GM21528 (cell line): ENCODE measurements at regions not wholly inside any gene's neighbourhood (a gene's known extent, or its start where the extent isn't known, plus 50 kb on each side); places are given as distances from the start of the nearest gene placed in this dataset.

Experiments
- ATAC-seq: cut with Tn5 transposase; IDR thresholded peaks from one replicate; pipeline ENCODE4 v1.9.1; 2021; ENCODE audit warnings: mild to moderate bottlenecking, moderate library complexity; ENCODE audit not compliant: unreplicated experiment, low FRiP score

DNA sequence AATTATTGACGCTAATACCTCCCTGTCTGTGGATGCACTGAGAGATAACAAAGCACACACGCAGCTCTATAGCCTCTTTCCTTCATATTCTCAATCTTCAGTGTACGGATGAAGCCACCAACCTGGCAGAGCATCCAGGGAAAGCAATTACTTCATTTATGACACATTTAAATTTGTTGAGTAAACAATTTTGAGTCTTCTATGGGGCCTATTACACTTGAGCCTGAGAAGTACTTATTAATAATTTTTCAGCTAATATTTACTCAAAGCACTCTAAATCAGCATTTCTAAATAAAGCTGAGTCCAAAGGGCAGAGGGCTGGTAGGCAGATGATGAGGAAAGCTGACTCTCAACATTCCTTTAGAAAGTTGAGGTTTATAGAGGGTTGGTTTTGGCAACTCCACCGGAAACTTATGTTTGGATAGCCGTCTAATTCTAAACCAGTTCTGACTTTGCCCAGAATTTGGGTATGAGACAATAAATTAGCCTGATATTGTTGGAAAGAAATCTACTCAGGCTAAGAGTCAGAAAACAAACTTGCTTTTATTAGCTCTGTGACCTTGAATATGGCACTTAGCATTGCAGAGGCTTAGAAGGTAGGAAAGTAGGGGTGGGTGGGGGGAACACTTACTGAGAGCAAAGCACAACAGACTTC lies 643.5 kb downstream of the CDH11 start:
- no peak for ATAC-seq

DNA sequence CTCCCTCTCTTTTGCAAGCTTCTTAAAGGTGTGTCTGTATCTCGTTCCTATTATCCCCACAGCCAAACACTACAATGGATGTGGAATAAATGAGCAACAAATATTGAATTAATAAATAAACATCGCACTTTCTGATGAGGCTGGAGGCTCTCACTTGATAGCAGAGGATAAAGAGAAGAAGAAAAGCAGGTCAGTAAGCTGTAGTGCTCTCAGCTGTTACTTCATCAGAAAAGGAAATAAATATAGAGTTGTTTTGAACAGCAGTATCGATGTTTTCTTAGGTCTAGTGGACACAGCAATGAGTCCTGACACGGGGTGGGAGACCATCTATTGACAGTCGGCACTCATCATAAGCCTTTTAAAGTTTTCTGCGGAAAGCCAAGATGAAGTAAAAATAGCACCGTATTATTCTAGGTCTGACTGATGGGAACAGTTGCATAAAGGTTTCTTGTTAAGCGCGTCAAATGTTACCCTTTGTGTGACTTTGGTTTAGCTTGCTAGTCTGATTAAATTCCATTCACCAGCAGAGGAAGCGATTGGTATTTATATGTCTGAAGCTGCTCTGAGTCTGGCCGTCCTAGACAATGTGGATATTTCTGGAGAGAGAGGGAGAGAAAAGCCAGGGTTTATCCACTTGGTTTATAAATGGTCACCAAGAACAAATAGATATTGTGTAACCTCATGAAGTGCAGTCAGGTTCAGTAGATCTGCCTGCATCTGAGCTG lies 646.1 kb downstream of the CDH11 start:
- ATAC-seq: no peak

DNA sequence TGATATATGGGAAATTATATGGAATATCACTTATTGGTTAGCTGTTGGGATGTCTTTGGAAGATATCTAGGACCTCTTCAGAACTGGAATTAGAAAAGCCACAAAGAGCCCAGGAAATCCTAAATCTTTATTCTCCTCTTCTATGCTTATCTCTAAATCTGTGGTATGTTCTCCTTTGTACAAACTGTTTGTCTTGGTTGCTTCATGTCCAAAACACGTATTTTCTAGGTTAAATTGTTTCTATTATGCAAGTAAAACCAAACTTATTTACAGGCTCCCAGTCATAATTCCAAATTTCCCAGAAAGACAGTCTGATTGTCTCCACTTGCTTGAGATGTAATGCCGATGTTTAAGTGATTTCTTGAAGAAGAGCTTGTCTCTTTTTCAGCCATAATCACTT lies 650.9 kb downstream of the CDH11 start:
- no peak for ATAC-seq

DNA sequence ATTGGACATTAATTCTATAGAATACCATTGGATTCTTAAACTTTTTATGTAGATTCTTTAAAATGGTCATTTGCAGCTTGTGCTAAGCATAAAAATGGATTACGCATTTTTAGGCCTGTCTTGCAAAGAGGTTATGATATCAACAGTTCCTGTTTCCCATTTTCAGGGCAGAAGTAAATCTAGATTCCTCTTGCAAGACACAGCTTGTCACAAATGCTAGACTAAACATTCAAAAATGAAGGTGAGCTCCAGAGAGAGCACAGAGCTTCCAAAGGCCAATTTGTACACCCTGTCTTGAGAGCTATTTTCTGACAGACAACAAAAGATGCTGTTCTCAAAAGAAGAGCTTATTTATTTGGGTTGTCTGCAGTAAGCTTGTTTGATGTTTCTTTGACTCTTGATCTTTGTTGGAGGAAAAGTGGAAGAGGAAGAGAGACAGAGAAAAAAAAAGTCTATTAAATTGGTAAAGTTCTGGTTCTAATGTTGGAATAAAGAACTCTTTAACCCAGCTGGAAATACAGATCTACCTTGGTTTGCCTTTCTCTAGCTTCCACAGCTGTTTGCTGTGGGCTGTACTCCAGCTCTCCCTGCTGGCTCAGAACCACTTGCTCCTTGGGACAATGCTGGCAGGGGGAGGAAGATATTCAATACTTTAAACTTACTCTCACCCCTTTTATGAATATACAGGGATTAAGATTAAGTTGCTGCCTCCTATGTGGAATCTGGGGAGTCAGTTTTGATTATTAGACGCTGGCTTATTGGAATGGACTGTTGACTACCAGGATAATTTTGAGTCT lies 651.8 kb downstream of the CDH11 start:
- no peak for ATAC-seq

DNA sequence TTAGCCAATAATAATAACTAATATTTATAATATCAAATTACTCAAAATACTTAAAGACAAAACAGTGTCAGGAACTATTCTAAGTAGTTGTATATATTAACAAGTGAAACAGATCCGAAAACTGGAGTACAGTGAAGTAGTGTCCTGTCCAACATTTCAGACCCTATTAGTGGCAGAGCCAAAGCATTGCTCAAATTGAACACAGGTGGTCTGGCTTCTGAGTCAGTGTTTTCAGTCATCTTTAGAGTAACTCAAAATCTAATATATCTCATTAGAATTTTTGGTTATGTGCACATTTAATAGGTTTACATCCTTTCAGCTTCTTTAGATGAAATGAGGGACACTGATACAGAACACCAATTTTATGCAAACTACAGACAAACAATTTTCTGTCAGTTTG lies 652.5 kb downstream of the CDH11 start:
- ATAC-seq: no peak

DNA sequence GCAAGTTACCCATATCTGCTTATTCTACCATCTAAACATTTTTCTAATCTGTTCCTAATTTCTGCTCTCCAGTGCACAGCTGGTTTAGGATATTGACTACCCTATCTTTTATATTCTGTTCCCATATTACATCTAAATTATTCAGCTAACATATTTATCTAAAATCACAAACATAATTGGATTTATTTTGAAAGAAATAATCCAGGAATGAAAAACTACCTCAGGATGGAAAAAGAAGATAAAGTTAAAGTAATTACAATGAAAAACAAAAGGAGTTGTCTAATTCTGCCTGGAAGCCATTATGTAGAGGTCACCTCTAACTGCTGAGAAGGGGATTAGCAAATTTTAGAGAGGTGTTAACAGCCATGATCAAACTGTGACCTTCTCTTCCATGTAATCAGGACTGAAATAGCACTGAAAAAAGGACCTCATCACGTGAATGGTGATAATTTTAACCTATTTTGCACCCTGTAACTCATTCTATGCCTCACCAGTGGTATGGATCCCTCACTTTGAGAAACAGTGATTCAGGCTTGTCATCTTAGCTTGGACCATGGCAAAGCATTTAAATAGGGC lies 653.3 kb downstream of the CDH11 start:
- ATAC-seq: no peak

DNA sequence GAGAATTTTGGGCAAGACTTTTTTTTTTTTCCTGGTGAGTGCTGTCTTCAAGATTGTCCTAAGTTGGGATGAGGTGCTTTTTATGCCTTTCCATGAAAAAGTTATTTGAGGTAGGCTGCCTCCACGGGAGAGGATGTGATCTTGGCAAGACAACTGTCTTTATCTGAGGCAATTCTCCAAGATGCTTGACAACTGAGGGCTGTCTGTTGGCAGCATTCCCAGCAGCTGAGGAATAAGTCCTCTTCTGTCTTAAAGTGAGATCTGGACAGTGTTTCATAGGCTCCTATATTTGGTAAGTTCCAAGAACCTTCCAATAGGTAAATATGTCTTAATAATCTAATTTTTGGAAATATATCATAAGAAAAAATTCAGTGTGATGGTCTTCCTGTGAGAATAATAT lies 662.0 kb downstream of the CDH11 start:
- no peak for ATAC-seq

DNA sequence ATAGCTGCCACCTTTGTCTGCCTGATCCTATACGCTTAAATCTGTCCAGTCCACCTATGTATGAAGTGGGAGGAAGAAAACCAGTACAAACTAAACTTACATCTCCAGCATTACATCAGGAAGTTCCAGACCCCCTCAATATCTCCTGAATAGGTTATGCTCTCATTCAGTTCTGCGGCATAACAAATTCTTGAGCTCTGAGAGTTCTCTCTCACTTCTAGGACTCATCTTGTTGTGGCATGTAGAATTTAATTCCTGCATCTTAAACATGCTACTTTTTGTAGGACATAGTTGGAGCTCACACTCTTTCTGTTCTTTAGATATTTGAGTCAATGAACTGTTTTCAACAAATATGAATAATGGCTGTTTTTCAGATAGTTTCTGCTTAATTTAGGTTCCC lies 662.5 kb downstream of the CDH11 start:
- ATAC-seq: no peak

DNA sequence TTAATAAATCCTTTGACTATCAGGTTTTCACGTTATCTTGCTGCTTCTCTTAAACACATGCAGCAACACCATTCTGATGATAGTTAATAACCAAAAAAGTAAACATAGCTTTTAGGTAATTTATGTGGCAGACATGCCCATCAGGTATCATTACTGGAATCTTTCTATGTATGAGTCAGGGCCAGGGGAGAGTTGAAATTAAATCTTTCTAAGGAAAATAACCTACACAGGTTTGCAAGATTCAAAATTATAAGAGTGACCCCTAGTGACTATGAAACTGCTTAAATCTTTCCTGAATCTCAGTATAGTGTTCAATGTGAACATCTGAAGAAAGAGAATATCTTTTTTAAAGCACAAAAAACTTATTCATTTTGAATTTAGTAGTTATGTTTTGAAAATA lies 666.6 kb downstream of the CDH11 start:
- ATAC-seq: no peak

DNA sequence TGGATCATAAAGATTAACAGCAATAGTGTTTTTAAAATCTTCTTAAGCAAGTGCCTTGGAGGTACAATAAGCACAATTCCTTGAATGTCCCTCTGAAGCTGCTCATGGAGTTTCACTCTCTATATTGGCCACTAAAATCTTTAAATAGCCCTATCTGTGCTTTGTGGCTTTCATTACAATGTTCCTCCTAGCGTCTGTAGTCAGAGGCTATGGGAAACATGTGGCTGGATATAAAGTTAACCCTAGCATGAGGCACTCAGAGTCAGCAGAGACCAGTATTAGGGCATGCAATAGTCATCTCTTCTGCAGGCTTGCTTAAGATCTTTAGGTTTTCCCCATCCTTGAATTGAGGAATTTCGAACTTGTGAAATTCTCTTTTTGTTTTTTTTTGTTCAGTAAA lies 668.2 kb downstream of the CDH11 start:
- no peak for ATAC-seq

DNA sequence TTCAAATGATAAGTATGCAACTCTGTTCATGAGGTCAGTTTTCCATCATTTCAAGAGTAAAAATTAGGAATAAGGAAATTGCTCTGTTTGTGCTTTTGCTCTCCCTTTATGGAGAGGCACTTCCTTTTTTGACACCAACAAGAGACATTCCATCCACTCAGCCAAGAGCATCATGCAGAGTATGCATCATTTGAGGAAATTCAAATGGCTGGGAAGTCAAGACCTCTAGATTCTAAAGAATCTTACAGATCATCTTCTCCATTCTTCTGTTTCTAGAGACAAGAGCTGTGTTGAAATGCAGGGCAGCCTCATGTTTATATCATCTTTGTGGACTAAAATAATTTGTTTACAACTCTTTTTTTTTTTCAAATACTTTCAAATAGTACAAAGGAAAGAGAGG lies 669.4 kb downstream of the CDH11 start:
- ATAC-seq: no peak

DNA sequence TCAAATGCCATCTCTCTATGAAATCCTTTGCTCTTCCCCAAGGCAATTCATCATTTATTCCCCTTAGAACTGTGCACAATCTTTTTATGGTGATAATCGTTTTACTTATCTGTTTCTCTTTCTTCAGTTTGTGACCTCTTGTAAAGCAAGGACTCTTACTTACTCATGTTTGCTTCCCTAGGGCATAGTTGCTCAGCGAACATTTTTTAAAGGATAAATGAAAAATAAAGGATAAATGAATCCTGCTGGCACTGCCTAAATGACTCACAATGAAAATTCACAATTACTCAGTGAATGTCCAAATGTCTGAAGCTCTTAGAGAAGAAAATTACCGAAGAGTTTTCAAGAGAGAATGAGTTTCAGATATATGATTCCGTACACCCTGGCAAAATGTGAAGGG lies 671.7 kb downstream of the CDH11 start:
- ATAC-seq: no peak

DNA sequence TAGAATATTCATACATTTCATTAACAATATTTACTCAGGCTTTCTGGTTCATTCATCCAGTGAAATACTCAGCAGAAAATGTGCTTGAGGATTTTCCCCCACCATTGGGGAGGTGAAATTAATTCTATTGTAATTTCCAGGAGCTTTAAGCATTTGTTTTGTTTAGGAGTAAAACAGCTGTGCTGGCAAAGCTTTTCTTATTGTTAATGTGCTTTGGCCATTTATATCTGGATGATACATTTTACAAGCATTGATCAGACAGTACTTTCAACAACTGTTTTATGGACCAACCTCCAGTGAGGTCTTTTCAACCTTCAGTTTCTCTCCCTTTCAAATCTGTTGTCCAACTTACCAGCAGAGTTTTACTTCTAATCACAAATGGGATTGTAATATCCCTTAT lies 672.4 kb downstream of the CDH11 start:
- ATAC-seq: no peak

DNA sequence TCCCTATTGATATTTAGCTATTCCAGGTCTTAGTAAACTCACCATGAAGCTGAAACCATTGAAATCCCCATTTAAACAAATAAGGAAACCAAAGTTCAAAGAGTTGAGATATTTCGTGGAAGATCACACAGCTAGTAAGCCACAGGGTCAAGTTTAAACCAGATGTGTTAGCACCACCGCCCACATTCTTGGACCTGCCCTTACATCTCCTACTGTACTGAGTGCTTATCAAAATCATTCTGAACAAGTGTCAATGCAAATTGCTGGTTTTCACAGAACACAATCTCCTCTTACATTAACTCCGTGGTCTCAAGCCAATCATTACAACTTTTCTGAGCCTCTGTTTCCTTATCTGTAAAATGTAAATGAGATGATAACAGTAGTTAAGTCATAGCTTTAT lies 676.2 kb downstream of the CDH11 start:
- no peak for ATAC-seq

DNA sequence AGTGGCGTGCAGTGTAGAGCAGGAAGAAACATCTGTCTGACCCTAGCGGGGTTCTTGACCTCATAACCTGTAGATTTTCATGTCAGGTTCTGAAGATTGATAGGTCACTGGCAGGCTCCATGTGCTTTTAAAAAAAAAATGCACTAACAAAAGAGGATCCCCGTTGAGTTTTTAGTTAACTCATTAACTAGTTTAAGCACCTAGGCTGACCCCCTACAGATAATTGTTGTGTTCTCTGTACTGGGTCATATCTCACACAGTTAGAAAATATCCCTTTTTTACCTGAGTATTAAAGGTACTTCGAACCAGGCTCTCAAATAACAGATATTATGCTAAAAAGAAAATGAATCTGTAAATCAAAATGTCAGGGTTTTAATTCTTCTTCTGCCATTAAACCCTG lies 676.6 kb downstream of the CDH11 start:
- no peak for ATAC-seq

DNA sequence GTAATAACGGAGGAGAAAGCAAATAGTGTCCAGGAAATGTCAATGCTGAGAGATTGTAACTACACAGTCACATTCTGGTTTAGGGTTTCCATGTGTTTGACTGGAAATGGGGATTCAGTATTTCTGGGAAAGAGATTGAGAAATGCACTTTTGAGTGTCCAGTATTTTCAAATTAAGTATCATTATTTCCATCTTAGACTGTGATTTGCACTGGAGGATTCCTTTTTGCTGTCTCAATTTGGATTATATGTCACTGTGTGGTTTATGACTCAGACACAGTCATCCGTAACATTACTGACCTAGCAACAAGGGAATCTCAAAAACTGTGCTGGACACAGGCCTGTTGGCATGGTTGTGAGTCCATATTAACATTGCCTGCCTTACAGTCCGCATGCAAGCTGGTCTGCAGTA lies 681.4 kb downstream of the CDH11 start:
- no peak for ATAC-seq

DNA sequence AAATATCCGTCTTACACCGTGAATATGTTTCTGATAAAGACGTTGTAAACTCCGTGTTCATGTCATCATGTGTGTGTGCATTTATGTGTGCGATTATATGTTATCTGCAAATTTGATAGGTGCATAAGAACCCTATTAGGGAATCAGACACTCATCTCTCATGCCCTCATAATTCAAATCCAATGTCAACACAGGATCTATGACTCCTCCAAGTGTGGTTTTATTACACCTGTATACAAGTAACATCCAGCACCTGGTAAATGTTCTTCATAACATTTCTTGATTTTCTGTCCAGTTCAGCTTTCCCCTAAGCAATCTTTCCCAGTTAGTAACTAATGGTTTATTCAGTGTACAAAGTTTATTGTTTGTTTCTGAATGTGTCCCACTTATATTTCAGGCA lies 681.9 kb downstream of the CDH11 start:
- no peak for ATAC-seq

DNA sequence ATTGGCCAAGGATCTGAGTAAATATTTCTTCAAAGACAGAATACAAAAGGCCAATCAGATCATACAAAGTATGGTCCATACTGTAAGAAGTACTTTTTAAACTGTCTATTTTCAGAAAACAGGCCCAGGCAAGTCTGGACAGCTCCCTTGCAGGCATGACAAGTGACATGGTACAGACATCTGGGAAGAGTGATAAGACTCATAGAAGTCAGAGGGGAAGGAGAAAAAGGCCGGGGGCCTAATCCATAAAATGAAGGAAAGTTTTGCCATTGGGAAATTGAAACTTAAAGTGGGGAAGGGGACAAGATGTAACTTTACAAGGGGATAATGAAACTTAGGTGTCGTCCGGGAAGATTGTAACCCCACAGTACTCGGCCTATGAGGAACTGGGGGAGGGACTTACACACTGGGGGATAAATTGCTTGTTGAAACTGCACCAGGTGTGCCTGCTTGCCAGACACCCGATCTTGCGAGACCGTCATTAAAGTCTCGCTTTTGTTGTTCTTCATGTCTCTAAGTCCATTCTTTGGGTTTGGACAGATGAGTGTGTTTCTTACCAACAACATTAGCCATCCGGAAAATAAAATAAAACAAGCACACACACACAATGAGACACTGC lies 684.0 kb downstream of the CDH11 start:
- no peak for ATAC-seq

DNA sequence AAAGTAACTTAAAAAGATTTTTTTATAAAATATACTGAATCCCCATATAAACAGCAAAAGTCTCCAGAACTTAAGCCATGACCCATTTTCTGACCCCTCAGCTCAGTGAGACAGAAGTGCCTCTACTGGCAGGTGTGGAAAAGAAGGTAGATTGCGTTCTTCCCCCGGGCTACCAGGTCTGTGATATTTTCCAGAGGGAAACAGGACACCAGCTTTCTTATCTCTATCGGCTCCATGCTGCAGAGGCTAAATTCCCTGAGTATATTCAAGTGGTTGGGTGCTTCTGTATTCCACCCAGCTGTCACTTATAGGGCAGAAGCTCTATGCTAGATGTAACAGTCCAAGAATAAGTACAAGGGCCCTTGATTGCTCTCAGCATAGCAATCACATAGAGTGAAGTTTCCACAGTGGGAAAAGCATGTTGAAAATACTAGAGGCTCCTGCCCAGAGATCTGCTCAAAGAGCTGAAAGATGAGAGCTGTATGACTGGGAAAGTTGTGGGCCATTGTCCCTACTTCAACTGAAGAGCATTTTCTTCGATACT lies 687.3 kb downstream of the CDH11 start:
- no peak for ATAC-seq

DNA sequence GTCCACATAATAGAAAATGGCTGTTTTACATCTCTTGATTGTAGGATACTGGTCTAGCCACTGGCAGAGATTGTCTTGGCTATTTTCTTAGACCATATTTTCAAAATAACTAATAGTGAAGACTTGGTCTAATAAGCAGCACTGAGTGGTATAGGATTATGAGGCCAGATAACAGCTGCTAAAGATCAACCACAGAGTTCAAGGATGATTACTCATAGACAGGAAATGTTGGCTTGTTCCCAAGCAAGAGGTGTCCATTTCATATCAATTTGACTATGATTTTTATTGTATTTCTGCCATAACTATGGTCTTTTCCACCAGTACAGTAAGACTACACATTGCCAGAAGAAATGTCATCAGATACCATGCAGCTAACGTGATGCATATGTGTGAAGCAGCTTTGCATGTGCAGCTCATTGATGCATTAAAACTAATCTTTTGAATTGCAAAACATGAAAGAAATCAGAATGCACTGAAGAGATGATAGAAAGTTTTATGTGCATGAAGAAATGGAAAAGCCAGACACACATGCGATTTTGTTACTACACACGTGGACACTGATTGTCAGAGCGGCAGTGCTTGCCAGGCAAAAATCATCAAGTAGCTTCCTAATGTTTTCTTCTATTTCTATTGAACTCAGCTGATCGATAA lies 693.3 kb downstream of the CDH11 start:
- ATAC-seq: no peak
